IPS DF 6.9 (cell line): ENCODE measurements at regions not wholly inside any gene's neighbourhood (a gene's known extent, or its start where the extent isn't known, plus 50 kb on each side); places are given as distances from the start of the nearest gene placed in this dataset.

ENCODE experiments used
- DNase-seq: peaks from one replicate; pipeline ENCODE4 v3.0.0-alpha.2; 2013; ENCODE audit warnings: low read depth, low spot score
- H3K27ac ChIP-seq: one replicate; pipeline ENCODE4 v1.5.1; 2013; ENCODE audit warnings: low read length, control low read depth
- H3K27me3 ChIP-seq: 2 replicates; pipeline ENCODE4 v1.6.1; 2013; ENCODE audit warnings: mild to moderate bottlenecking, low read length; ENCODE audit not compliant: control insufficient read depth, insufficient read depth
- H3K36me3 ChIP-seq: 2 replicates; pipeline ENCODE4 v1.6.1; 2013; ENCODE audit warnings: low read length; ENCODE audit not compliant: control insufficient read depth, insufficient read depth
- H3K4me1 ChIP-seq: 2 replicates; pipeline ENCODE4 v1.6.1; 2013; ENCODE audit warnings: low read length; ENCODE audit not compliant: control insufficient read depth, insufficient read depth
- H3K4me3 ChIP-seq: 2 replicates; pipeline ENCODE4 v1.5.1; 2013; ENCODE audit warnings: mild to moderate bottlenecking, low read length
- H3K9me3 ChIP-seq: 2 replicates; pipeline ENCODE4 v1.6.1; 2013; ENCODE audit warnings: low read length, inconsistent platforms; ENCODE audit not compliant: control insufficient read depth, insufficient read depth
- WGBS: extraction: QIAGEN DNeasy Blood & Tissue Kit; methylation state at CpG from one replicate; pipeline ENCODE4 v1.1.7; 2013; ENCODE audit warnings: mixed read lengths, missing lambda C conversion rate; ENCODE audit not compliant: insufficient read length, insufficient coverage; 5-methylcytosine and 5-hydroxymethylcytosine counted together

GRCh38 chr2:129791712-129792111, 187.8 kb upstream of the RAB6C start:
- no peaks in the 10 kb centered on the region for H3K4me1 ChIP-seq
- H3K36me3 ChIP-seq, result no peaks in the 10 kb centered on the region
- H3K4me3 ChIP-seq, result no peak overlapping the region
- H3K27ac ChIP-seq, result no peak overlapping the region
- DNase-seq, result no peak
- WGBS, result no CpG with 5 or more reads among the region's 12 CpGs
- no peaks in the 10 kb centered on the region for H3K9me3 ChIP-seq
- no peaks in the 10 kb centered on the region for H3K27me3 ChIP-seq

DNA sequence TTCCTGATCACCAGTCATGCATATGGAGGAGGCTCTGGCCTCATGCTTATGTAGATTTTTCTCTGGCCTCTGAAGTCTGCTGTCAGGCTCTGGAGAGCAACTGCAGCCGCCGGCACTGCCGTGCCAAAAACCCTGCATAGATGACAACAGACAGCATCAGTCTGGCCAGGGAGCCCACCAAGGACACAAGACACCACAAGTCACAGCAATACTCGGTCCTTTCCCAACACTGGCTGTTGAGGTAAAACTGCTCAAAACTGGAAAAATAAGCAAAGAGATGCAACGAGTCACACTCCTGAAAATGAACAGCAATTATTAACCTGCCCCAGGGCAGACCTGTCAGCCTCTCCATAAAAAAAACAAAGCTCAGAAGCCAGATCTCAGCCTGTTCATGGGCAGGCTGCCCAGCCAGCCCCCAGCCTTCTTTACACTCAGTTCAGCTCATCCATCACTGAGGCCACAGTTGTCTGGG, 186.0 kb upstream of the RAB6C start:
- Histone ChIP-seq H3K4me1 (no peaks in the 10 kb centered on the region), H3K27ac (no peak overlapping the region), H3K4me3 (no peak overlapping the region), H3K27me3 (no peaks in the 10 kb centered on the region), H3K9me3 (no peaks in the 10 kb centered on the region), H3K36me3 (no peaks in the 10 kb centered on the region)
- WGBS, result no CpG with 5 or more reads among the region's 5 CpGs
- DNase-seq, result no peak

DNA sequence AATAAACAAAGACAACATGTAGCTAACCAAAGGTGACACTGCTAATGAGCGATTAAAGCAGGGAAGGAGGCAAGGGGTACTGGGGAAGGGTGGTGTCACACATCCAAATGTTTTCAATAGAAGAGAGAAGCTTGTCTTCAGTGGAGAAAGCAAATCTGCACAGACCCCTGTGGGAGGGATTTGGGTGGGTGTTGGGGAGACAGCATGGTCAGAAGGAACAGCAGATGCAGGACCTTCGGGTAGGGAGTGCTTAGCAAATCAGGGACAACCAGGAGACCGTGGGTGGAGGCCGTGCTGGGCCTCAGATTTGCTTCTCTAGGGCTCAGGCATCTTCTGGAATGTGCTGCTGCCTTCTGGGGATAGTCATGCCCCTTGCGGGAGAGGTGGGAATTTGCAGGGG, 185.3 kb upstream of the RAB6C start:
- no peaks in the 10 kb centered on the region for H3K4me1 ChIP-seq
- DNase-seq, result no peak
- H3K4me3 ChIP-seq, result no peak overlapping the region
- no peaks in the 10 kb centered on the region for H3K27me3 ChIP-seq
- no peak overlapping the region for H3K27ac ChIP-seq
- no CpG with 5 or more reads among the region's 5 CpGs for WGBS
- H3K36me3 ChIP-seq, result no peaks in the 10 kb centered on the region
- no peaks in the 10 kb centered on the region for H3K9me3 ChIP-seq

DNA sequence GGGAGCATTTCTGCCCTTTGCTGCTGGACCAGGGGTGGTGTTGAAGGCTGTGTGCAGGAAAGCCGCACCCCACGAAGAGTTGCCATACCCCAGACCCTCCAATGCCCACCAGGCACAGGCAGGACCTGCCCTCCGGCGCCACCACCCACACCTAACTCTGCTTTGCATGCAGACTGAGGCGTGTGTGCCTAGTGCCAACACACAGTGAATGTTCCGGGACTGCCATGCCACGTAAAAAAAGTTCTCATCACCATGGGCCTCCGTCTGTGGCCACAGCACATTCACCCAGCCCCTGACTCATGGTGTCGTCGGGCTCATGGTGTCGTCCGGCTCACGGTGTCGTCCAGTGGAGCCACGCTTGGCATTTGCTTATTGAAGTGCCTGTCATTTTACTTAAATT, 184.9 kb upstream of the RAB6C start:
- Histone ChIP-seq H3K4me3 (no peak overlapping the region), H3K27me3 (no peaks in the 10 kb centered on the region), H3K36me3 (no peaks in the 10 kb centered on the region), H3K9me3 (no peaks in the 10 kb centered on the region), H3K27ac (no peak overlapping the region), H3K4me1 (no peaks in the 10 kb centered on the region)
- no peak for DNase-seq
- no CpG with 5 or more reads among the region's 15 CpGs for WGBS

DNA sequence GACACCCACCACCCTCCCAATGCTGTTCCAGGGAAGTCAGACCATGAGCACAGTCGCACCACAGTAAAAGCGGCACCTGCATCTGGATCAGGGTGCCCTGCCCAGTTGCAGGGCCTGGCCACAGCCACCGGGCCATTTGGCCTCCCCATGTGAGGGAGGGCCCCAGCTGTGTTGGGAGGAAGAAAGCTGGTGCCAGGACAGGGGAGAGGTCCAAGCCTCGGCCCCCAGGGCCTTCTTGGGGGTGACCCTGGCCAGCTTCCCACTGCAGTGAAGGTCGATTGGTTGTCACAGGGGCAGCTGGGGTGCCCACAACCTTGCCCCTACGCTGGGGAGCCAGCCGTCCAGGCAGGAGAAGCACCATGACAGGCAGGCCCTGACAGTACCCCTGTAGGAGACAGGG, 183.2 kb upstream of the RAB6C start:
- Histone ChIP-seq H3K9me3 (no peaks in the 10 kb centered on the region), H3K27me3 (no peaks in the 10 kb centered on the region), H3K4me1 (no peaks in the 10 kb centered on the region), H3K36me3 (no peaks in the 10 kb centered on the region), H3K27ac (no peak overlapping the region), H3K4me3 (no peak overlapping the region)
- no peak for DNase-seq
- no CpG with 5 or more reads among the region's 7 CpGs for WGBS

DNA sequence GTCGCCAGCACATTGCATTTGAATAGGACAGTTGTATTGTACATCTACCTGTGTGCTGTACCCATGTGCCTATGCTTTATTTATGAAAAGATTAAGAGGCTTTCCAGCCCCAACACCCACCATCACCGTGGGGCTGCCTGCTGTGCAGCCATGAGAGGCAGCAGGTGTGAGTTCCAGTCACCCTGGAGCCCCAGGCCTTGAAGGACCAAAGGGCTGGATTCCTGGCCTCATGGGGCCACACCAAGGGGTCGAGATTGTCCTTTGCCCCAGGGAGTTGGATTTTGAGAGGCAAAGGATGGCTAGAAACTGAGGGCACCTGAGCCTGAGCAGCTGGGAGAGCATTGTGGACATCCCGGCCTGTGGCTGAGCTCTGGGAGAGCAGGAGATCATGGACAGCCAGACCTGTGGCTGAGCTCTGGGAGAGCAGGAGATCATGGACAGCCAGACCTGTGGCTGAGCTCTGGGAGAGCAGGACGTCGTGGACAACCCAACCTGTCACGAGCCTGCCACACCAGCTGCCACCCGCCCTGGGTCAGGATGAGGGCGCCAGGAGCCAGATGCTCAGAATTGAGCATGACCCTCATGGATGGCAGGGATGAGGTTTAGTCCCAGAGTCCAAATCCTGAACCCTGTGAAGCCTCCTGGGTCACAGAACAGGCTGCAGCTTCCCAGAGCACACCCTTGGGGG, 182.5 kb upstream of the RAB6C start:
- Histone ChIP-seq H3K9me3 (no peaks in the 10 kb centered on the region), H3K36me3 (no peaks in the 10 kb centered on the region), H3K27ac (no peak overlapping the region), H3K4me3 (no peak overlapping the region), H3K4me1 (no peaks in the 10 kb centered on the region; the same call in 1 of the 2 replicates), H3K27me3 (no peaks in the 10 kb centered on the region)
- no peak for DNase-seq
- WGBS, result no CpG with 5 or more reads among the region's 9 CpGs

DNA sequence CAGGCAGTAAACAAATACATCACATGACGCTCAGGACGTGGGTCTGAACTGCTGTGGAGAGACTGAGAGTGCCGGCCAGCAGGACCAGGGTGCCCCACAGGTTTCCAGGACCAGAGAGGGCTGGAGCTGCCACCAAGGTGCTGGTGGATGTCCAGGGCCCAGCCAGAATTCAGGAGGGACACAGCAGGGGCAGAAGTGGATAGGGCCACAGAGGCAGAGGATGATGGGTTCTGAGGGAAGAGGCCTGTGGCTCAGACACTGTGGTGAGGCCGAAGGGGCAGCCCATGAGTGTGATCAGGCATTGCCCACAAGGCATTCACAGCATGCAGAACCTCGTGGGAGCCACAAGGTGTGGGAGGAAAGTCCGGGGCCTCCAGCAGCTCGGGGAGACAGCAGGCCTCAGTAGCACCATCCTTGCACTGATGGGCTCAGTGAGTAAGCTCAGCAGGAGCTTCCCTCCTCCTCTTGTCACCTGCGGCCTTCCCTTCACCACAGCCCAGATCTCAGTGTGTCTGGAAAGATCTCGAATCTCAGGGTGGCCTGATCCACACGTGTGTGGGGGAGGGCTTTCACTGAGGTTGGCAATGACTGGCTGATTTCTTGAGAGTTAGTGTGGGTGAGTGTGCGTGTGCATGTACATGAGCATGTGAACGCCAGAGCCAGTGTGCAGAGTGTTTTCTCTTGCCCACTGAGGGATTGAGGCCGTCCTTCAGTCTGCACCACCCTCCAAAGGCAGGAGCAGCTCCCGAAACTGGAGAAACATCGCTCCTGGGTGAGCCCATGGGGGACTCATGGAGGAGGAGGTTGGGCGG, 181.8 kb upstream of the RAB6C start:
- H3K27ac ChIP-seq, result no peak overlapping the region
- H3K9me3 ChIP-seq, result no peaks in the 10 kb centered on the region
- no peak overlapping the region for H3K4me3 ChIP-seq
- H3K4me1 ChIP-seq, result no peaks in the 10 kb centered on the region; the same call in 1 of the 2 replicates
- no peak for DNase-seq
- H3K27me3 ChIP-seq, result no peaks in the 10 kb centered on the region
- no peaks in the 10 kb centered on the region for H3K36me3 ChIP-seq
- WGBS, result no CpG with 5 or more reads among the region's 16 CpGs

GRCh38 chr2:129798301-129798581, 181.2 kb upstream of the RAB6C start:
- no peak overlapping the region for H3K27ac ChIP-seq
- WGBS, result no CpG with 5 or more reads among the region's 9 CpGs
- no peaks in the 10 kb centered on the region for H3K36me3 ChIP-seq
- H3K9me3 ChIP-seq, result no peaks in the 10 kb centered on the region
- H3K4me1 ChIP-seq, result no peaks in the 10 kb centered on the region; the same call in 1 of the 2 replicates
- H3K4me3 ChIP-seq, result no peak overlapping the region
- DNase-seq, result no peak
- H3K27me3 ChIP-seq, result no peaks in the 10 kb centered on the region

GRCh38 chr2:129798626-129799025, 180.8 kb upstream of the RAB6C start:
- no peak overlapping the region for H3K27ac ChIP-seq
- H3K27me3 ChIP-seq, result no peaks in the 10 kb centered on the region
- no peaks in the 10 kb centered on the region for H3K9me3 ChIP-seq
- DNase-seq, result no peak
- no peaks in the 10 kb centered on the region for H3K36me3 ChIP-seq
- H3K4me1 ChIP-seq, result no peaks in the 10 kb centered on the region; the same call in 1 of the 2 replicates
- no peak overlapping the region for H3K4me3 ChIP-seq
- WGBS, result no CpG with 5 or more reads among the region's 9 CpGs

DNA sequence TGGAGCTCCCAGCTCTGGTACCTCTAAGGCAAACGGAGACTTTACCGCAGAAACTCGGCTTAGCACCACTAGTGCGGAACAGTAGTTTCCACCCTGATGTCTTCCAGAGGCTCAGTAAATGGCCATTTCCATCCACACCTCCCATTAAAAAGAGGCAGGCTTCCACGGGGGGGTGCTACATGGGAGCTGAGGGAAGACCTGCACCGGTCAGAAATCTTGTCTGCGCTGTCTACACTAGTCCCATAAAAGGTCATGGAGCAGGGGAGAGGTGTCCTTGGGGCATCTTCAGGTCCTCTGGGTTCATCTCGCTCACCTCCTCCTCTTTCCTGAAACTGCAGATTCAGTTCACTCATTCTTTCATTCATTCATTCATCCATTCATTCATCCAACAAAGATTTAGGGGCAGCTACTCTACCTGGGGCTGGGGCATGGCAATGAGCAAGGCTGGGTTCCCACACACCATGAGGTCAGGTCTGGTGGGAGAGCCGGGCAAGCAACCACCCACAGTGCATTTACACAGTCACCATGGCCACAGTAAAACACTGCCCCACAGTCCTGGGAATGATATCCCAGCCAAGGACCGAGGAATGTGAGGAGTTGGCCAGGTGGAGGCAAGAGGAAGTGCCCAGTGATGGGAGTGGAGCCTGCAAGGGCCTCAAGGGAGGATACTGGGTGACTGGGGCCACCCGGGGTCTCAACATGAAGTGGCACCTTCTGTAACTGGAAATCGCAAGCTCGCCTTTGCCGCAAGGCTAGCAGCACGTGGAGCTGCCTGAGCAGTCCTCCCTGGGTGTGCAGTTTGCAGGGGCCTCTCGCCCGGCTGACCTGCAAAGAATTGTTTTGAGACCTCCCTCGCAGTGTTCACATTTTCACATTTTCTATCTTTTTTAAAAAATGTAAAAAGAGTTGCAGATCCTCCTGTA, 180.2 kb upstream of the RAB6C start:
- Histone ChIP-seq H3K9me3 (no peaks in the 10 kb centered on the region), H3K27me3 (no peaks in the 10 kb centered on the region), H3K36me3 (no peaks in the 10 kb centered on the region), H3K27ac (no peak overlapping the region), H3K4me1 (no peaks in the 10 kb centered on the region; the same call in 1 of the 2 replicates), H3K4me3 (no peak overlapping the region)
- DNase-seq, result no peak
- no CpG with 5 or more reads among the region's 18 CpGs for WGBS
